GM13977 (cell line): ENCODE measurements at regions not wholly inside any gene's neighbourhood (a gene's known extent, or its start where the extent isn't known, plus 50 kb on each side); places are given as distances from the start of the nearest gene placed in this dataset.

Experiments
- DNase-seq: peaks from one replicate; pipeline ENCODE4 v3.0.0; 2012; ENCODE audit warnings: low spot score
- in situ Hi-C: fragments of 300-500 bp; cut with MboI; formaldehyde crosslinking; loops from one replicate; pipeline ENCODE4 v1.12.0; 2022; ENCODE audit warnings: low sequenced_read_pairs, low pct_unique_long_range_greater_than_20kb, mixed read lengths, inconsistent platforms; ENCODE audit not compliant: unreplicated experiment
- TF ChIP-seq, protein P1 (sequence below): IDR thresholded peaks from 2 replicates; pipeline ENCODE4 v1.5.1; 2012; ENCODE audit warnings: mild to moderate bottlenecking, control low read depth; ENCODE audit not compliant: insufficient read depth; ENCODE audit errors: extremely low read depth, missing control alignments

- DNase-seq: no peak
- in situ Hi-C loops: no loop called here
- TF ChIP-seq, protein P1, sequence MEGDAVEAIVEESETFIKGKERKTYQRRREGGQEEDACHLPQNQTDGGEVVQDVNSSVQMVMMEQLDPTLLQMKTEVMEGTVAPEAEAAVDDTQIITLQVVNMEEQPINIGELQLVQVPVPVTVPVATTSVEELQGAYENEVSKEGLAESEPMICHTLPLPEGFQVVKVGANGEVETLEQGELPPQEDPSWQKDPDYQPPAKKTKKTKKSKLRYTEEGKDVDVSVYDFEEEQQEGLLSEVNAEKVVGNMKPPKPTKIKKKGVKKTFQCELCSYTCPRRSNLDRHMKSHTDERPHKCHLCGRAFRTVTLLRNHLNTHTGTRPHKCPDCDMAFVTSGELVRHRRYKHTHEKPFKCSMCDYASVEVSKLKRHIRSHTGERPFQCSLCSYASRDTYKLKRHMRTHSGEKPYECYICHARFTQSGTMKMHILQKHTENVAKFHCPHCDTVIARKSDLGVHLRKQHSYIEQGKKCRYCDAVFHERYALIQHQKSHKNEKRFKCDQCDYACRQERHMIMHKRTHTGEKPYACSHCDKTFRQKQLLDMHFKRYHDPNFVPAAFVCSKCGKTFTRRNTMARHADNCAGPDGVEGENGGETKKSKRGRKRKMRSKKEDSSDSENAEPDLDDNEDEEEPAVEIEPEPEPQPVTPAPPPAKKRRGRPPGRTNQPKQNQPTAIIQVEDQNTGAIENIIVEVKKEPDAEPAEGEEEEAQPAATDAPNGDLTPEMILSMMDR: no peak
These were observed 94.2 kb upstream of the CBLN2 start for GRCh38 chr18:72638376-72638775.

- no peak for DNase-seq
- in situ Hi-C loops: no loop called here
- TF ChIP-seq, protein P1: no peak
These were observed 93.6 kb upstream of the CBLN2 start for GRCh38 chr18:72637721-72638120.

DNA sequence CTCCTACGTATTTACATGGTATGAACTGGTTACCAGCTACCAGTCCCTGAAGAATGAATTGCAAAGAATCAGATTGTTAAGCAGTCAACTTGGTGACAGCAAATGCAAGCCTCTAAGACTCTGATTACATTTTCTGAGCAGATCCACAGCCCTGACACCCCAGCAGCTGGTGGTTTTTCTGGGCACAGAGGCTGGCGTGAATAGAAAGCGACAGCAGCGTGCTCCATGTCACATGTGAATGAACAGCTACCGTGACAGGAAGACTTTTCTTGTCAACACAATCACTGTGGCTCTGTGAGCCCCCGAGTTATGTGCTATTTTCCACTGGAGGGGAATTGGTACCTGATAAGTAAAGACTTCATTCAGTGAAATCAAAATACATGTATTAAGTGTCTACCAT, 93.2 kb upstream of the CBLN2 start:
- in situ Hi-C loops: no loop called here
- DNase-seq: no peak
- TF ChIP-seq, protein P1: no peak

- in situ Hi-C loops: no loop called here
- TF ChIP-seq, protein P1: no peak
- DNase-seq: no peak
These were observed 92.5 kb upstream of the CBLN2 start for GRCh38 chr18:72636611-72637010.

- in situ Hi-C loops: no loop called here
- no peak for DNase-seq
These were observed 90.4 kb upstream of the CBLN2 start for GRCh38 chr18:72634500-72634899.

GRCh38 chr18:72630991-72631390, 86.8 kb upstream of the CBLN2 start:
- in situ Hi-C loops: no loop called here
- DNase-seq: no peak
- TF ChIP-seq, protein P1: no peak

More at GRCh38 chr18:72634500-72634899, 90.4 kb upstream of the CBLN2 start:
- TF ChIP-seq, protein P1: no peak

DNA sequence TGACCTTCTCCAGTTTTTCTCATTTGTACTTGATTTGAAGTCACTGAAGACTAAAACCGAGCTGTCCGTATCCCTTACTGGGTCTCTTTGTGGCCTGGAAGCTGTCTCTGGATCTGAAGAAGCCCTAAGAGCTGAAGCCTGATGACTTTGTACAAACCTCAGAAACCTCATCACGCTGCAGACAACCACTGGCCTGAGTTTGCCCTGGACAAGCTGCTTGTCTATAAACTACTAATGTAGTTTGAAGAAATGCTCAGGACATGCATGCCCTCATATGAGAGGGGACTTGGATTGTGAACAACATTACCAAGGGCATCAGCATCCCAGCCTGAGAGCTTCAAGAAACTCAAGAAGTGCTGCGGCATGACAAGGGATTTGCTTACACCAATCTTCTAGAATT, 79.3 kb upstream of the CBLN2 start:
- TF ChIP-seq, protein P1: no peak
- in situ Hi-C loops: no loop called here

More for the DNA sequence above, 79.3 kb upstream of the CBLN2 start:
- DNase-seq: no peak
